ENCODE measurements at regions not wholly inside any gene's neighbourhood (a gene's known extent, or its start where the extent isn't known, plus 50 kb on each side); places are given as distances from the start of the nearest gene placed in this dataset.

DNA sequence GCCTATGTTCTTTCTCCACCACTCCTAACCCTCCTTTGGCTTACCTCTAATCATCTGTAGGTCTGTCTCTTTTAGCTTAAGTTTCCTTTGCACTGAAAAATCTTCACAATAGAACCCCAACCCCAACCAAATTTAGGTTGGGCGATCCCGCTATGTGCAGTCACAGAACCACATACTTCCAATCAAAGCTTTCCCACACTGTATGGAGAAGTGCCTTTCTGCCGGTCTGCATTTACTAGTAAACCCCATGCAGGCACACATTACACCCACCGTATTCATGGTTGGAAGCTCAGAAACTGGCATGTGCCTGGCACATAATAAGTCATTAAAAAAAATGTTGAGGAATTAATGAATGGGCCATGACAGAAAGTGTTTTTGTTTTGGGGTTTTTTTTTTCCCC lies 158.4 kb downstream of the KLF12 start:
- Histone ChIP-seq H2AK5ac (ENCODE audit: low read depth, low read length) (no peak overlapping the region), H4K5ac (ENCODE audit: low read depth, low read length) (no peak overlapping the region), H3K23ac (ENCODE audit: low read depth, low read length) (no peak overlapping the region), H3K14ac (replicated peaks; ENCODE audit: low read depth, low read length) (no peak overlapping the region), H3K18ac (ENCODE audit: low read depth, low read length) (no peak overlapping the region), H3K79me1 (ENCODE audit: low read depth in 1 of 2, low read length in 2 of 2) (peaks cover 32 to 56% of the 10 kb centered on the region in 2 experiments), H2BK120ac (ENCODE audit: low read depth, low read length) (no peak overlapping the region), H3K9me3 (ENCODE audit: control insufficient read depth, insufficient read depth, low read length) (no peaks in the 10 kb centered on the region), H3K36me3 (ENCODE audit: control insufficient read depth, insufficient read depth, low read length) (no peaks in the 10 kb centered on the region), H3K27ac (ENCODE audit: insufficient read depth, low read length) (no peak overlapping the region), H3K9me1 (ENCODE audit: insufficient read depth, low read length) (peaks cover 1% of the 10 kb centered on the region; the same call in 1 of the 2 replicates), H2AK9ac (replicated peaks; ENCODE audit: low read depth, low read length, poor library complexity) (no peak overlapping the region), H3K56ac (ENCODE audit: extremely low read depth, insufficient read depth, low read length) (no peak overlapping the region), H3K4ac (ENCODE audit: low read depth, low read length) (no peak overlapping the region), H2BK5ac (ENCODE audit: low read depth, low read length, poor library complexity, severe bottlenecking) (no peak overlapping the region), H2BK15ac (ENCODE audit: low read depth, low read length) (no peak overlapping the region), H4K91ac (ENCODE audit: insufficient read depth, low read depth, low read length) (no peak overlapping the region), H3K4me3 (ENCODE audit: insufficient read depth, low read depth, low read length) (no peak overlapping the region), H2AFZ (replicated peaks; ENCODE audit: low read length, poor library complexity) (no peak overlapping the region), H3K4me1 (ENCODE audit: control insufficient read depth, insufficient read depth, low read length) (no peaks in the 10 kb centered on the region), H3K4me2 (ENCODE audit: low read depth, low read length) (no peak overlapping the region), H2BK20ac (ENCODE audit: low read depth, low read length) (no peak overlapping the region), H4K20me1 (ENCODE audit: insufficient read depth, low read length) (peaks cover 3% of the 10 kb centered on the region; the same call in 1 of the 2 replicates), H3K27me3 (ENCODE audit: control insufficient read depth, insufficient read depth, low read length) (no peaks in the 10 kb centered on the region), H4K8ac (ENCODE audit: low read depth in 2 of 2, low read length in 2 of 2) (no peak overlapping the region), H3K9ac (ENCODE audit: low read depth, low read length) (no peak overlapping the region)
- dilution Hi-C loops (cut with HindIII; ENCODE audit: low sequenced_read_pairs, unreplicated experiment) (no loop called here), intact Hi-C loops (cut with micrococcal nuclease) (no loop called here), in situ Hi-C loops (cut with MboI; ENCODE audit: low sequenced_read_pairs) (no loop called here)
- WGBS, 2 experiments (ENCODE audit: extremely low coverage in 2 of 2, insufficient read length in 1 of 2) = no CpG with 5 or more reads among the region's 4 CpGs
- POLR2A ChIA-PET (ENCODE audit: unreplicated experiment) = no interaction called here
- no TSS peak for BruUV-seq (replicated peaks)
- CTCF ChIA-PET = interaction anchor here (1.0 kb wide), 1 partner anchor 10 kb away, joined by 4 read pairs; no protein-coding TSS in a partner anchor
- ATAC-seq (ENCODE audit: low read depth) (no peak), DNase-seq (no peak)
- TF ChIP-seq RAD21 (IDR thresholded peaks at IDR 0.05; ENCODE audit: low read length) (no peak), FOS (IDR thresholded peaks at IDR 0.05; ENCODE audit: low read depth, low read length) (no peak), MAFK (IDR thresholded peaks at IDR 0.05; ENCODE audit: low read depth, low read length) (no peak), SMC3 (IDR thresholded peaks at IDR 0.05; ENCODE audit: low read depth, low read length) (no peak)
